ENCODE measurements at regions not wholly inside any gene's neighbourhood (a gene's known extent, or its start where the extent isn't known, plus 50 kb on each side); places are given as distances from the start of the nearest gene placed in this dataset.

DNA sequence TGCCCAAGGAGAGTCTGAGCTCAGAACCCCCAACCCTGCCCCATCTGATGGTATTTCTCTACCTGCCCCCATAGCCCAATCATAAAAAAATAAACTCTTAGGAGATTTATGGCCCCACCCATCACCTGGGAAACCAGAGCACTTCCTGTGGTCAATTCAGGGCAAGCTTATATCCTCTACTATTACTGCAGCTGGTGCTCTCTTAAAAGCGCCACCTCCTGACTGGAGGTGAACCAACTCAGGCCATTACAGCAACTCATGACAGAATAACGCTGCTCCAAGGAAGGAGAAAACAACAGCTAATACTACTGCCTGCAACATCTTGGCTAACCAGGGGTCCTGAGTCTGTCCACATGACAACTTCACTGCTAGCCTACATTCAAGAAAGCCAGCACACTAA, 195.7 kb downstream of the MTCL1 start:
- Histone ChIP-seq H3K27me3 (ENCODE audit: control insufficient read depth in 2 of 2, insufficient read depth in 2 of 2, low read length in 2 of 2) (peaks cover 5 to 12% of the 10 kb centered on the region in 2 experiments), H3K27ac (ENCODE audit: insufficient read depth, low read depth, low read length) (no peak overlapping the region), H3K36me3 (ENCODE audit: control insufficient read depth in 2 of 2, extremely low read depth in 1 of 2, insufficient read depth in 2 of 2, low read length in 2 of 2) (no peaks in the 10 kb centered on the region), H3K4me1 (ENCODE audit: control insufficient read depth, extremely low read depth, insufficient read depth, low read length) (no peaks in the 10 kb centered on the region), H3K4me2 (ENCODE audit: insufficient read depth, low read length) (no peak overlapping the region), H3K9me1 (replicated peaks; ENCODE audit: control insufficient read depth, extremely low read depth, insufficient read depth, low read length) (no peaks in the 10 kb centered on the region), H4K20me1 (replicated peaks; ENCODE audit: control insufficient read depth, extremely low read depth, insufficient read depth, low read length) (no peaks in the 10 kb centered on the region), H3K4me3 (replicated peaks in 1 of 3; ENCODE audit: insufficient read depth in 1 of 3, low read depth in 1 of 3, low read length in 3 of 3) (no peak overlapping the region), H3K9me3 (replicated peaks; ENCODE audit: control insufficient read depth, insufficient read depth, low read length) (no peaks in the 10 kb centered on the region), H3K79me2 (ENCODE audit: control insufficient read depth, insufficient read depth, low read length) (no peaks in the 10 kb centered on the region), H2AFZ (ENCODE audit: low read depth, low read length) (no peak overlapping the region), H3K9ac (replicated peaks; ENCODE audit: extremely low read depth, insufficient read depth, low read length) (no peak overlapping the region)
- FAIRE-seq = no peak
- CTCF ChIA-PET = interaction anchor here (2.0 kb wide), 1 partner anchor 204 kb away, joined by 8 read pairs; no protein-coding TSS in a partner anchor
- DNase-seq (ENCODE audit: low read depth, low spot score) = no peak
- BruUV-seq (replicated peaks) = no TSS peak
- dilution Hi-C loops (cut with MboI; ENCODE audit: extremely low pct_ligation_motif_present, low sequenced_read_pairs) (no loop called here), intact Hi-C loops (cut with micrococcal nuclease) (no loop called here)
- no peak for TF ChIP-seq JUN (IDR thresholded peaks at IDR 0.05; ENCODE audit: borderline replicate concordance, insufficient read depth, insufficient read length, low read depth)
- TF ChIP-seq, protein P1, sequence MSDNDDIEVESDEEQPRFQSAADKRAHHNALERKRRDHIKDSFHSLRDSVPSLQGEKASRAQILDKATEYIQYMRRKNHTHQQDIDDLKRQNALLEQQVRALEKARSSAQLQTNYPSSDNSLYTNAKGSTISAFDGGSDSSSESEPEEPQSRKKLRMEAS (IDR thresholded peaks at IDR 0.05; ENCODE audit: insufficient read depth, insufficient read length) = no peak
- TF ChIP-seq, protein P2, sequence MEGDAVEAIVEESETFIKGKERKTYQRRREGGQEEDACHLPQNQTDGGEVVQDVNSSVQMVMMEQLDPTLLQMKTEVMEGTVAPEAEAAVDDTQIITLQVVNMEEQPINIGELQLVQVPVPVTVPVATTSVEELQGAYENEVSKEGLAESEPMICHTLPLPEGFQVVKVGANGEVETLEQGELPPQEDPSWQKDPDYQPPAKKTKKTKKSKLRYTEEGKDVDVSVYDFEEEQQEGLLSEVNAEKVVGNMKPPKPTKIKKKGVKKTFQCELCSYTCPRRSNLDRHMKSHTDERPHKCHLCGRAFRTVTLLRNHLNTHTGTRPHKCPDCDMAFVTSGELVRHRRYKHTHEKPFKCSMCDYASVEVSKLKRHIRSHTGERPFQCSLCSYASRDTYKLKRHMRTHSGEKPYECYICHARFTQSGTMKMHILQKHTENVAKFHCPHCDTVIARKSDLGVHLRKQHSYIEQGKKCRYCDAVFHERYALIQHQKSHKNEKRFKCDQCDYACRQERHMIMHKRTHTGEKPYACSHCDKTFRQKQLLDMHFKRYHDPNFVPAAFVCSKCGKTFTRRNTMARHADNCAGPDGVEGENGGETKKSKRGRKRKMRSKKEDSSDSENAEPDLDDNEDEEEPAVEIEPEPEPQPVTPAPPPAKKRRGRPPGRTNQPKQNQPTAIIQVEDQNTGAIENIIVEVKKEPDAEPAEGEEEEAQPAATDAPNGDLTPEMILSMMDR (IDR thresholded peaks at IDR 0.05; ENCODE audit: extremely low read depth in 1 of 2, insufficient read depth in 1 of 2, low read depth in 1 of 2, low read length in 2 of 2) = no peak
- TF ChIP-seq POLR2A (IDR thresholded peaks at IDR 0.05; ENCODE audit: low read depth, low read length) = no peak
- TF ChIP-seq POLR2AphosphoS5 (IDR thresholded peaks at IDR 0.05; ENCODE audit: insufficient read depth, low read depth, low read length) = no peak
- TF ChIP-seq MYC (IDR thresholded peaks at IDR 0.05; ENCODE audit: low read depth, low read length) = no peak
- no peak for TF ChIP-seq FOS (IDR thresholded peaks at IDR 0.05; ENCODE audit: borderline replicate concordance, insufficient read depth, low read length)
- POLR2A ChIA-PET = no interaction called here
